GM12865 (cell line): ENCODE measurements at regions not wholly inside any gene's neighbourhood (a gene's known extent, or its start where the extent isn't known, plus 50 kb on each side); places are given as distances from the start of the nearest gene placed in this dataset.

Source experiments
- DNase-seq: peaks from one replicate; pipeline ENCODE4 v3.0.0; 2010; ENCODE audit warnings: low read depth
- H3K4me3 ChIP-seq: 2 replicates; pipeline ENCODE4 v1.5.1; 2011; ENCODE audit warnings: mild to moderate bottlenecking, low read depth, low read length, control low read depth
- TF ChIP-seq, protein P1 (sequence below): IDR thresholded peaks from 2 replicates; pipeline ENCODE4 v1.5.1; 2011; ENCODE audit warnings: low read length, control low read depth, low read depth, inconsistent platforms; ENCODE audit not compliant: insufficient read depth; ENCODE audit errors: missing control alignments

DNA sequence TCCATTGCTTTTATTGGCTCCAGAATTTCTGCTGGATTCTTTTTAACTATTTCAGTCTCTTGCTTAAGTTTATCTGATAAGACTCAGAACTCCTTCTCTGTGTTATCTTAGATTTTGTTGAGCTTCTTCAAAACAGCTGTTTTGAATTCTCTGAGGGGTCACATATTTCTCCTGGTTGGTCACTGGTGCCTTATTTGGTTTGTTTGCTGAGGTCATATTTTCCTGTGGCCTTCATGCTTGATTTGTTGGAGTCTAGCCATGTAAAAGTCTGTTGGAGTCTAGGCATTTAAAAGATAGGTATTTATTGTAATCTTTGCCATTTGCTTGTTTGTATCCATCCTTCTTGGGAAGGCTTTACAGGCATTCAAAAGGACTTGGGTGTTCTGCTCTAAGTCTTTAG lies 398.7 kb downstream of the DSEL start:
- TF ChIP-seq, protein P1, sequence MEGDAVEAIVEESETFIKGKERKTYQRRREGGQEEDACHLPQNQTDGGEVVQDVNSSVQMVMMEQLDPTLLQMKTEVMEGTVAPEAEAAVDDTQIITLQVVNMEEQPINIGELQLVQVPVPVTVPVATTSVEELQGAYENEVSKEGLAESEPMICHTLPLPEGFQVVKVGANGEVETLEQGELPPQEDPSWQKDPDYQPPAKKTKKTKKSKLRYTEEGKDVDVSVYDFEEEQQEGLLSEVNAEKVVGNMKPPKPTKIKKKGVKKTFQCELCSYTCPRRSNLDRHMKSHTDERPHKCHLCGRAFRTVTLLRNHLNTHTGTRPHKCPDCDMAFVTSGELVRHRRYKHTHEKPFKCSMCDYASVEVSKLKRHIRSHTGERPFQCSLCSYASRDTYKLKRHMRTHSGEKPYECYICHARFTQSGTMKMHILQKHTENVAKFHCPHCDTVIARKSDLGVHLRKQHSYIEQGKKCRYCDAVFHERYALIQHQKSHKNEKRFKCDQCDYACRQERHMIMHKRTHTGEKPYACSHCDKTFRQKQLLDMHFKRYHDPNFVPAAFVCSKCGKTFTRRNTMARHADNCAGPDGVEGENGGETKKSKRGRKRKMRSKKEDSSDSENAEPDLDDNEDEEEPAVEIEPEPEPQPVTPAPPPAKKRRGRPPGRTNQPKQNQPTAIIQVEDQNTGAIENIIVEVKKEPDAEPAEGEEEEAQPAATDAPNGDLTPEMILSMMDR: no peak
- H3K4me3 ChIP-seq: no peak overlapping the region
- no peak for DNase-seq

DNA sequence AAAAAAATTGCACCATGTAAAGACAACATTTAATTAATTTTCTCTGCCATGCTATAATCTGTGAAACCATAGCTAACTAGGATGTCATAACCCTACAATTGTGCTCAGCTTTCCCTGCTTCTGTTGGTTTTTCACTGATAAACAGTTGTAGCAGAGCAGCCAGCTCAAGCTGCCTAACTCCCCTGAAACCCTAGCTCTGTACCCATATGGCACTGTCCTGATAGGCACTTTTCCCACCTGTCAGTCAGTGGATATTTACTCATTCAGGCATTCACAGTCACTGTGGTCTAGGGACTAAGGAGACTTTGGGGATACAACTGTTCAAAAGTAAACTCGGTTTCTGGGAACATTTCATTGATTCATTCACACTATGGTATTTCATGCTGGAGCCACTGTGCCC lies 407.0 kb downstream of the DSEL start:
- TF ChIP-seq, protein P1: no peak
- no peak for DNase-seq
- H3K4me3 ChIP-seq: no peak overlapping the region

GRCh38 chr18:67108894-67109293 lies 407.6 kb downstream of the DSEL start:
- no peak for DNase-seq
- TF ChIP-seq, protein P1: no peak
- H3K4me3 ChIP-seq: no peak overlapping the region

GRCh38 chr18:67104700-67105284 lies 411.7 kb downstream of the DSEL start:
- H3K4me3 ChIP-seq: no peak overlapping the region
- peak; percentile 63 for DNase-seq
- TF ChIP-seq, protein P1: peak; percentile 71

- no peak for DNase-seq
- H3K4me3 ChIP-seq: no peak overlapping the region
- TF ChIP-seq, protein P1: no peak
Measured at GRCh38 chr18:67094123-67094522, 422.4 kb downstream of the DSEL start.

GRCh38 chr18:67092141-67092540 lies 424.4 kb downstream of the DSEL start:
- TF ChIP-seq, protein P1: no peak
- H3K4me3 ChIP-seq: no peak overlapping the region
- DNase-seq: no peak

DNA sequence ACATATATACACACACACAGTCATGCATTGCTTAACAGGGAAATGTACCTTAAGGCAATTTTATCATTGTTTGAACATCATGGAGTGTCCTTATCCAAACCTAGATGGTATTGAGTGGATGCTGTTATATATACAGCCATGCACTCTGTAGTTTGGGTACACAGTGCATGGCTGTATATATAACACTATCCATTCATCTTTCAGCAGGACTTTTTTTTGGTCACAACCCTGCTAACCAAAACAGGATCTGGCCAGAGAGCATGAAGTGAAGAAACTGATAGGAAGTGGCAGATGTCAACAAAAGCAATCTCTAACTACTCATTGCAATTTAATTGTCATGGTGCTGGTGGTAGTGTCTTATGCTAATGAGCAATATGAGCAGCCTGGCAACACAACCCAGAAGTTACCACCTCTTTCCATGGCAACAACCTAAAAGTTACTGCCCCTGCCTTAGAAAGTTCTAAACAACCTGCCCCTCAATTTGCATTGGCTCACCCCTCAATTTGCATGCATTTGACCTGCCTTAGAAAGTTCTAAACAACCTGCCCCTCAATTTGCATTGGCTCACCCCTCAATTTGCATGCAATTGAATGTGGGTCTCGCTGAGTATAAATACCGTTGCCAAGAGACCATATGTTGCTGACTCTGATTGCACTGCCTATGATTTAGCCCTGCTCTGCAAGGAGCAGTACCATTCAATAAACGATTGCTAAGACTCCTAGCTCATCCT lies 434.9 kb downstream of the DSEL start:
- no peak for DNase-seq
- TF ChIP-seq, protein P1: no peak
- H3K4me3 ChIP-seq: no peak overlapping the region
